HT1080 (cell line): ENCODE measurements at regions not wholly inside any gene's neighbourhood (a gene's known extent, or its start where the extent isn't known, plus 50 kb on each side); places are given as distances from the start of the nearest gene placed in this dataset.
"Not testable (repeated sequence)": the region's sequence is repeated elsewhere in the genome, so short reads cannot be mapped to it uniquely, and the experiment has no call there.

ENCODE experiments used
- DNase-seq: peaks from one replicate; pipeline ENCODE4 v3.0.0-alpha.2; 2015; ENCODE audit warnings: low read depth

- no peak for DNase-seq
These were observed 129.5 kb upstream of the MYO3A start for GRCh38 chr10:25804505-25804904.

GRCh38 chr10:25805986-25806385 is 128.0 kb upstream of the MYO3A start:
- no peak for DNase-seq

DNA sequence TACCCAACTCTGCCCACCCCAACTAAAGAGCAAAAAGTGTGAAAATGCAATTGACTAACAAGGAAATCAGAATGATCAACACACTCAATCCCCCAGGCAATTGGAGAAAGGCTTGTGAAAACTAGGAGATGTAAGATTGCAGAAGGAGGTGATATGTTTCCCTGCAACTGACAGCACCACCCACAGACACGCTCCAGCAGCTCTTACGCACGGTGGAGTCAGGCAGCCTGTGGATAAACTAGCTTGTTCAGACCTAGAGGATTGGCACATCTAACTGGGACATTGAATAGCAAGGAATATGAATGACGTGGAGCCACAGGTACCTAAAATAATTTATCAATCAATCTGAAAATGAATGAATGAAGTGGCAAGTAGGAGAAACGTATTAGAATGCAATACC is 125.7 kb upstream of the MYO3A start:
- no peak for DNase-seq

DNA sequence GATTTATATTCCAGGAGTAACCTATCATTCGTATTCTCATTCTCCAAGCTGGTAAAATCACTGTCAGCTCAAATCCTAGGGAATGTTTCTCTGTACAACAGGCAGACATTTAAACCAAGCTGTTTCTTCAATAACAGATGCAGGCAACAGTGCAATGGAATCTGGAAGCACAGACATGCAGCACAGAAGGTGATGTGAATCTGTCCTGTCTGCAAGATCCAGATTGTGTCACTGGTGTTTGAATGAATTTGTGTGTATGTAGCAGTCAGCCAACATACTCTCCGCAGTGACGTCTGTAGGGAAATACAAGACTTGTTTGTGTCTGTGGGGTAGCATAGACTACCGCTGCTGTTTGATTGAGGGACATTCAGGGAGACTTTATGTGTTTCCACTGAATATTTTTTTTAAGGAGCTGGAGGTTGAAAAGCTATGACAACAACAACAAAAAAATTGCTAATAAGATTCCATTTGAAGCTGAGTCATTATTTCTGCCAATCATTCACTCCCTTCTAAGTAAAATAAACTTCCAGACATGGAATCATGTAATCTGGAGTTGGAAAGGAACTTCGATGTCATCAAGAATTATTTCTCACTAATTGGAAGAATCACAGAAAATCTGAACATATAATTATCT is 122.9 kb upstream of the MYO3A start:
- no peak for DNase-seq

GRCh38 chr10:25813511-25813910 is 120.5 kb upstream of the MYO3A start:
- DNase-seq, result no peak

- DNase-seq, result no peak
These were observed 118.8 kb upstream of the MYO3A start for GRCh38 chr10:25815236-25815635.

DNA sequence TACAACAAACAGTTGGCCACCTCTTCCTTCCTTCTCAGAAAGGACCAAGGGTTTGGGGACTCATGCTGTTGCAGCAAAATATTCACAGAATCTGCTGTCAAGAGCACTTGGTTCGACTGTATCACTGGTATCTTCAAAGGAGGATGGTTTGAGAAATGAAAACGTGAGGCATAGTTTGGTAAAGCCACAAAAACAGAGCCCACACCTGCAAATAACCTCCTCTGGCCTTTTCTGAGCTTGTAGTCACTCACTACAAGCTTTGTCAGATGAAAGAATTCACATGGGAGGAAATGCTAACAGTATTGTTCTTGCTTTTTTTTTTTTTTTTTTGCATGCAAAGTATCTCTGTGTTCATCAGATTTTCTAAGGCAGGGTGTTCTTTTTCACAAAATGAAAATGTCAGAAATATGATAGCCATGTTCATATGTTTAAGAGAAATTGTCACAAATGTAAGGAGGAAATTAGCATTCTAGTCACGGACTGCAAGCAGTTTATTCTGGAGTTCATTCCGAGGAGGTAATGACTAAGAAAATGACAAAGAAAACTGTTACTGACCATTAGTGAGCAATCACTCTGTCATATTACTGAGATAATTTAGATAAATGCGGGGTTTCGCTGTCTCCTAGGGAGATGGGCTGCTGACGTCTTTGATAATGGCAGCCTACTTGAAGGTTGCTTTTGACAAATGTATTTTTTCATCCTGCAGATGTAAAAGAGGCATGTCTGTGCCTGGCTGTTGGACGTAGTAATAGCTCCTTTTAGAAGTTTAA is 117.8 kb upstream of the MYO3A start:
- no peak for DNase-seq

DNA sequence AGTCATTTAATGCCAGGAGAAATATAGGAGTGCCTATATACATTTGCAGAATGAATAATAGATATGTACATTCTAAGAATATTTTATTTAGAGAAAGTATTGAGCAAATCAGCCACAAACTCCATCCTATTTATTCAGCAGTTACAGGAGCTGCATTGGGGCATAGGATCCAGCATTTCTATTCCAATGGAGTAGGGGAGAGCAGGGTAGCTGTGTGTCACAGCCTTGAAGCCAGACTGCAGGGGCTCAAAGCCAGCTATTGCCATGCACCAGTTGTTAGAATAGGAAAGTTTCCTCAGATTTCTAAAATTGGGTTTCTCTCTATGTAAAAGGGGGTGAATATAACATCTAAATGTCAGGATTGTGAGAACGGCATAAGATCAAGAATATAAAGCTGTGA is 116.8 kb upstream of the MYO3A start:
- DNase-seq, result no peak

DNA sequence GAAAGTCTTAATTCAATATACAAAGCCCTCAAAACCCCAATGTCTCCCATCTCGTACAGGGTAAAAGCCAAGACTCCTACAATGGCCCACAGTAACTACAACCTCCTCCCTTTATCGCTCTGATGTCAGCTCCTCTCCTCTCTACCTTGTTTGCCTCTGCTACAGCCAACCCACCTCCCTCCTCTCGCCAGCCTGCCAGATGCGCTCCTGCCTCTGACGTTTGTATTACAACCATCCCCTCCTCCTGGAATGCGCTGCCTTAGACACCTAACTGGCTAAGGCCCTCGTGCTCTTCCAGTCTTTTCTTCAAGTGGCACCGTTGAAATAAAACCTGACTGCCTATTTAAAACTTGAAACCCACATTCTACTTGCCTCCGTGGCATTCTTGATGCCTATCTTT is 115.3 kb upstream of the MYO3A start:
- DNase-seq, result no peak

- no peak for DNase-seq
These were observed 113.6 kb upstream of the MYO3A start for GRCh38 chr10:25820472-25820871.

DNA sequence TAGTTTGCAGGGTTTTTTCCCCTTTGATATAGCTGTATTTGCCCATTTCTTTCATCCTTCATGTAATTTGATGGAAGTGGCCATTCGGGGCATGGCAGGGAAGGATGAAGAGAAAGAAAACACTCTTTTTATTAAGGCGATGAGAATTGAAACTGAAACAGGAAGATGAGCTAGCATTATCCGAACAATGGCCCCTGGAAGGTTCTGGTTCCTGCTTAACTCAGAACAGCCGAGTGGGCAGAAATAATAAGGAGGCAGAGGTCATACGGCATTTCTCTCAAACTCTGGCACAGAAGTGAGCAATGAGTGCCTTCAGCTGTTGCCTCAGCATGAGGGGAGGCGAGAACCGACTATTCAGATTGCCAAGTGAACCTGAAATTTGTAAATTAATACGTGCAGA is 113.2 kb upstream of the MYO3A start:
- no peak for DNase-seq

GRCh38 chr10:25824050-25824449 is 110.0 kb upstream of the MYO3A start:
- DNase-seq, result no peak

DNA sequence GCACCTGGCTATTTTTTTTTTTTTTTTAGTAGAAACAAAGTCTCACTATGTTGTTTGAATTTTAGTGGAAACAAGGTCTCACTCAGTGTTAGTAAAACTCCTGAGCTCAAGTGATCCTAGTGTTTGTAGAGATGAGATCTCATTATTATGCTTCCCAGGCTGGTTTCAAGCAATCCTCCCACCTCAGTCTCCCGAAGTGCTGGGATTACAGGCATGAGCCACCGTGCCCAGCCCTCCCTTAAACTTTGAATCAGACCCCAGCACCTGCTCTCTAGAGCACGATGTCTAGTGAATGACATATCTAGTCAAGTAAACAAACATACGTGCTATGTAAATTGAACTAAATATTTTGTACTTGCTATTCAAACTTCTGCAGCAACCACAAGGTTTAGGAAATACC is 105.6 kb upstream of the MYO3A start:
- DNase-seq, result no peak

GRCh38 chr10:25831080-25831479 is 102.9 kb upstream of the MYO3A start:
- no peak for DNase-seq

DNA sequence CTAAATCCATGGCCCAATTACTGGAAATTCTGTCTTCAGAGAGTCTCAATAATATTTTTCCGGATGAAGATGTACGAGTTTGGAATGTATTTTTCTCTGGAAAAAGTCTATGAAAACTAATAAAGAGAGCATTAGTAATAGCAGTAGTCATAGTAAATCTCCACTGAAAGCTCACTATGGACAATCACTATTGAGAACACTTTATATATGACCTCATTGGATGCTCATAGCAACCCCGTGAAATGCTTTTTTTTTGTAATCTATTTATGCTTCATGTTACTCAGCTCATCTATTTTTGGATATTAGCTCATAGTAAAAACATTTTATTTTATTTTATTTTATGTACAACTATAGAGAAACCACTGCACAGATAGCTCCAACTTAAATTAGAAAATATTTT is 94.3 kb upstream of the MYO3A start:
- no peak for DNase-seq

DNA sequence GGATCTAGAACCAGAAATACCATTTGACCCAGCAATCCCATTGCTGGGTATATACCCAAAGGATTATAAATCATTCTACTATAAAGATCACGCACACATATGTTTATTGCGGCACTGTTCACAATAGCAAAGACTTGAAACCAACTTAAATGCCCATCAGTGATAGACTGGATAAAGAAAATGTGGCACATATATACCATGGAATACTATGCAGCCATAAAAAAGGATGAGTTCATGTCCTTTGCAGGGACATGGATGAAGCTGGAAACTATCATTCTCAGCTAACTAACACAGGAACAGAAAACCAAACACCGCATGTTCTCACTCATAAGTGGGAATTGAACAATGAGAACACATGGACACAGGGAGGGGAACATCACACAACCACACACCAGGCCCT is 93.2 kb upstream of the MYO3A start:
- not testable (repeated sequence) for DNase-seq

DNA sequence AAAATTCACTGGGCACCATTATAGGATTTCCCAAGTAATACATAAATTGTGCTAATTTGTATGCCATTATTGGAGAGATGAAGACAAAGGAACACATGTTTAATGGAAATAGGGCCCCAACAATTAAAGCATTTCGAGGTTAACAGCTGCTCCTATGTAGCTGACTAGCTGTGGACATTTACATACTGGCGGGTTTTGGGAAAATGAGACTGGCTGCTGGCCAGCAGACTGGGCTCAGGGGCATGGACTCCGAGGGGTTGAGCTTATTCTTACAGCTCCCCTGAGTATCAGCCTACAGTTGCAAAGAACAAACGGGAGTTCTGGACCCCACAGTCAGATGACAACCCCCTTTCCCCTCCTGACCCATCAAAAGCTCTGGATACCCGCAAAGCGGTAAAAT is 91.9 kb upstream of the MYO3A start:
- DNase-seq, result no peak

- no peak for DNase-seq
These were observed 90.4 kb upstream of the MYO3A start for GRCh38 chr10:25843551-25844170.

DNA sequence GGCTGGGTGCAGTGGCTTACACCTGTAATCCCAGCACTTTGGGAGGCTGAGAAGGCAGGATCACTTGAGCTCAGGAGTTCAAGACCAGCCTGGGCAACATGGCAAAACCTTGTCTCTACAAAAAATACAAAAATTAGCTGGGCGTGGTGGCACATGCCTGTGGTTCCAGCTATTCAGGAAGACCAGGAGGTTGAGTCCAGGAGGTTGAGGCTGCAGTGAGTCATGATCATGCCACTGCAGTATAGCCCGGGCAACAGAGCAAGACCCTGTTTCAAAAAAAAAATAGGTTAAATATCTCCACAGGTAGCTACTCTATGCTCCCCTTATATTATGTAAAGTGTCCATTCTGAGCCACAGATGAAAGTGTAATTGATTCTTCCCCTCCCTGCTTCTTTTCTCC is 89.3 kb upstream of the MYO3A start:
- peak; percentile 13 for DNase-seq

- no peak for DNase-seq
These were observed 84.8 kb upstream of the MYO3A start for GRCh38 chr10:25849268-25849667.

DNA sequence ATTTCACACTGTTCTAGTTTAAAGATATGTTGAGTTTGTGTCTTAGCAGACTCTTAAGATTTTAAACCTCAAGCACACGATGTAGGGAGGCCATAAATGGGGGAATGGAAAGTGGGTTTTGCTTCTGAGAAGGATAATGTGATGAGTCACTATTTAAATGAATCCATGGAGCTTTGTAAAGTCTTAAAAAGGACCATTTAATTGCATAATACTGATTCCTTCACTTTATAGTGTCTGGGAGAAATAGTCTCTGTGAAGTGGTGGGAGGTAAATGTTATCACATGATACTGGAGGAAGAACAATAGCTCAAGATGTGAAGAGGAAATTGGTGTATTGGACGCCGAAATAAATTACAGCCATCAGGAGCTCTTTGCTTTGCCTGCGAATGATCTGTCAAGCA is 84.0 kb upstream of the MYO3A start:
- DNase-seq, result no peak

DNA sequence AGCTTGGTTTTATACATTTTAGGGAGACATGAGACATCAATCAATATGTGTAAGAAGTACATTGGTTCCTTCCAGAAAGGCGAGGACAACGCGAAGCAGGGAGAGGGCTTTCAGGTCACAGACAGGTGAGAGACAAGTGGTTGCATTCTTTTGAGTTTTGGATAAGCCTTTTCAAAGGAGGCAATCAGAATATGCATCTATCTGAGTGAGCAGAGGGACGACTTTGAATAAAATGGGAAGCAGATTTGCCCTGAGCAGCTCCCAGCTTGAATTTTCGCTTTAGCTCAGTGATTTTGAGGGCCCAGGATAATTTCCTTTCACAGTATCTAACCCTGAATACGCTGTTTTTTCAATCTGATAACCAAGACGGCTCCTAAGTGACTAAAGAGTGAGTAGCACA is 82.5 kb upstream of the MYO3A start:
- DNase-seq, result no peak

DNA sequence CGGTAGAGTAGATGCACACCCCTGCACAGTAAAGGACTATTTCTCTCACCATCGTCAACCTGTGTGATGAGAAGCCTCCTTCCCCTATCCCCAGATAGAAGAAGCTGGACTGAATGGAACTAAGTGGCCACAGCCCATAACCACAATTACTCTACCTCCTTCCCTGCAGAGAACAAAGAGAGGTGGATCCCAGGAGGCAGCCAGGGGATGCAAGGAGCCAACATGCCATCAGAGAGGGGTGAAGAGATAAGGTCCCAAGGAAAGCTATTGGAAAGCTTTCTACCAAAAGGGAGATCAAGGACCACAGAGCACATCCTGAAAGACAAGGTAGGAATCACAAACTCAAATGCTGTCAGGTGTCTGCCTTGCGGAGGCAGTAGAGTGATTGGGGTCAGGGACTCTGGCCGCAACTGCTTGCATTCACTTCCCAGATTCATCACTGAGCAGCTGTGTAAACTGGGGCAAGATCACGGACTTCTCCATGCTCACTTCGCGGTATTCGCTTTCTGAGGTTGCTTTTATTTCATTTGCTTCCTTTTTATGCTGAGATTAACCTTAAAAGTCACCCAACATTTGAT is 81.6 kb upstream of the MYO3A start:
- no peak for DNase-seq
